ENCODE measurements at regions not wholly inside any gene's neighbourhood (a gene's known extent, or its start where the extent isn't known, plus 50 kb on each side); places are given as distances from the start of the nearest gene placed in this dataset.
A peak's percentile ranks its signal among the peaks of the same experiment; 100 is the strongest.
"Not testable (repeated sequence)": the region's sequence is repeated elsewhere in the genome, so short reads cannot be mapped to it uniquely, and the experiment has no call there.

DNA sequence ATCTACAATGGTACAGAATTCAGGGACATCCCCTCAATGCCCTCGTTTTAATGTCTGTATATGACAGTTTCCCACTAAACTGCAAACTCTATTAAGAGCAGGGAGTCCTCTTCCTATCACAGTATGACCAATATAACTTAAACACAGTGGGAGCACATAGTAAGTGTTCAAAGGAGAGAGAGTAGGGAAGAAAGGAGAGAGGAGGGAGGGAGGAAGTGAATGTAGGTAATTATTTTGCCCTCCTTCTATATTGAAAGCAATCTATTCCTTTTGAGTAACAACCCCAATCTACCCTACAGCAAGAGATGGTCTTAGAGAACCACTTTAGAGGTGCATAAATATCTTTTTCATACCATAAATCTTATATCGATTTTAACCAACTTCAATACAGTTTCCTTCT lies 121.4 kb downstream of the MRPL39 start:
- no peak for DNase-seq

GRCh38 chr21:25467896-25468295 lies 139.4 kb downstream of the MRPL39 start:
- no peak for DNase-seq

DNA sequence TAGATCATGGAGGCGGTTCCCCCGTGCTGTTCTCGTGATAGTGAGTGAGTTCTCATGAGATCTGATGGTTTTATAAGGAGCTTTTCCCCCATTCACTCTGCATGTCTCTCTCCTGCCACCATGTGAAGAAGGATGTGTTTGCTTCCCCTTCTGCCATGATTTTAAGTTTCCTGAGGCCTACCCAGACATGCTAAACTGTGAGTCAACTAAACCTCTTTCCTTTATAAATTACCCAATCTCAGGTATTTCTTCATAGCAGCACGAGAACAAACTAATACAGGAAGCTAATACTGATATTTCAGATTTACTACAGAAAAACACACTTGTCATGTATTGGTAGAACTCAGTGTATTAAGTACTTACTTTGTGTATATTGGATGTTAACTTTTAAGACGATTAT lies 140.2 kb downstream of the MRPL39 start:
- not testable (repeated sequence) for DNase-seq

GRCh38 chr21:25466470-25466869 lies 140.8 kb downstream of the MRPL39 start:
- no peak for DNase-seq

- no peak for DNase-seq
Observed at GRCh38 chr21:25465263-25465662, 142.0 kb downstream of the MRPL39 start.

GRCh38 chr21:25464275-25464674 lies 143.0 kb downstream of the MRPL39 start:
- no peak for DNase-seq

DNA sequence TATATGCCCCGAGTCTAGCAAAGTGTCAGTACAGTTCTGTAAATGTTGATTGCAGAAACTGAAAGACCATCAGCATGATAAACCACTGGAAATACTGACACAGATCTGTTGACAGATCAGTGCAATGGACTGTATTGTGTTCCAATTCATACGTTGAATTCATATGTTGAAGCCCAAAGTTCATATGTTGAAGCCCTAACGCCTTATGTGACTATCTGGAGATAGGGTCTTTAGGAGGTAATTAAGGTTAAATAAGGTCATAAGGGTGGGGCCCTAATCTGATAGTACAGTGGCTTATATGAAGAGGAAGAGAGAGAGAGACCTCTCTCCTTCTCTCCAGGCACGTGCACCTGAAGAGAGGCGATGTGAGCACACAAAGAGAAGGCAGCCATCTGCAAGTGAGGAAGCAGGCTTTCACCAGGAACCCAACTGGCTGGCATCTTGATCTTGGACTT lies 144.7 kb downstream of the MRPL39 start:
- no peak for DNase-seq

DNA sequence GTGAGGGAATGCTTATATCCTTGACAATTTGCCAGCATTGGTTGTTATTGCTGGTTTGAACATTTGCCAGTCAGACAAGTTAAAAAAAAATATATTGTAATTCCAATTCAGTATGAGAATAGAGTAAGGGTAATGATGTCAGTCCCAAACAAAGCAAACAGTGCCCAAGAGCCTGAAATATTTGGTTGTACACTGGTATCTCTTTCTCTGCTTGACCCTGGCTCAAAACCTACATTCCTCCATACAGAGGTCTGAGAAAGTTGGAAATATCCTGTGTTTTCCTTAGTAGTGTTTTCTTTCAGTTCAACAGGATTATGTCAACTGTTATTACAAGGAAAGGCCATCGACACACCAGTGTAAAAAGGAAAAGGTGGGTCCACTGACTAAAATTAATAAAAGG lies 145.6 kb downstream of the MRPL39 start:
- DNase-seq: peak; percentile 16

GRCh38 chr21:25459993-25460392 lies 147.3 kb downstream of the MRPL39 start:
- no peak for DNase-seq

DNA sequence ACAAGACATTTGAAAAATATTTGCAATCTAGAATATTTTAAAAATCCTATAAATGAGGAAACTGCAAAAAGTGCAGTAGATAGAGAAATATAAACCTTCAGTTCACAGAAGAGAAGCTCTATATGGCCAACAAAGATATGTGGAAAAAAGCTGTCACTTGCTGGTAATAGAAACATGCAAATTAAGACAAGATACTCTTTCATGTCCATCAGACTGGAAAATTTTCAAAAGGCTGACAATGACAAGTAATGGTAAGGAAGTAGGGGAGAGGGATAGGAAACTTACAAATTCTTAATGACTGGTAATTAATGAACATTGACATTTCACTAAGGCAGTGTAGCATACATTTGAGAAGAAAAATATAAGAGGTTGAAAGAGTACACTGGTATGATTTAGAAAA lies 147.9 kb downstream of the MRPL39 start:
- no peak for DNase-seq

DNA sequence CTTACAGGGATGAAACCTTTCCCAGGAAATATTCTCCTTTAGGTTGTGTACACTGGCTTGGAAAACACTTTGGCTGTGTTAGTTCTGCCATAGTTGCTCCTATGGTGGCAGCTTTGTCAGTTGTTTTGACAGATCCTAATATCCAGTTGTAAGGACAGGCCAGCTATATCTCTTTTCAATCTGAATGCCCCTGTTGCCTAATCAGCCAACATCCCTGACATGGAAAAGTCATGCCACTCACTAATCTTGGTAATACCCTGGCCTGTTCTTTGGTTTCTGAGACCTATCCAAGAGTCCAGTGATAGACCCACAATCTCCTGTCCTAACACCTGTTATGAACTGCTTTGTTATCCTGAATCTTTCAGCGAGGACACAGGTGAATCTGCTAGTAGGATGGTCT lies 148.8 kb downstream of the MRPL39 start:
- DNase-seq: no peak

DNA sequence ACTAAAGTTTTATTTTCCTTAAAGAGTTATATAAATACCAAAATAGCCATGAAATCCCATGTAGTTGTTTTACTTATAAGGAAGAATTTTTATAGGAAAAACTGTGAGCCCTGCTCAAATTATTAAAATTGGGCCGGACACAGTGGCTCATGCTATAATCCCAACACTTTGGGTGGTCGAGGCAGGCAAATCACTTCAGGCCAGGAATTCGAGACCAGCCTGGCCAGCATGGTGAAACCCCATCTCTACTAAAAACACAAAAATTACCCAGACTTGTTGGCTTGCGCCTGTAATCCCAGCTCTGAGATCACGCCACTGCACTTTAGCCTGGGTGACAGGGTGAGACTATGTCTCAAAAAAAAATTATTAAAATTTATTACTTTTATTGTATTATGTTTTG lies 149.3 kb downstream of the MRPL39 start:
- no peak for DNase-seq

GRCh38 chr21:25457411-25457810 lies 149.9 kb downstream of the MRPL39 start:
- peak; percentile 24 for DNase-seq

DNA sequence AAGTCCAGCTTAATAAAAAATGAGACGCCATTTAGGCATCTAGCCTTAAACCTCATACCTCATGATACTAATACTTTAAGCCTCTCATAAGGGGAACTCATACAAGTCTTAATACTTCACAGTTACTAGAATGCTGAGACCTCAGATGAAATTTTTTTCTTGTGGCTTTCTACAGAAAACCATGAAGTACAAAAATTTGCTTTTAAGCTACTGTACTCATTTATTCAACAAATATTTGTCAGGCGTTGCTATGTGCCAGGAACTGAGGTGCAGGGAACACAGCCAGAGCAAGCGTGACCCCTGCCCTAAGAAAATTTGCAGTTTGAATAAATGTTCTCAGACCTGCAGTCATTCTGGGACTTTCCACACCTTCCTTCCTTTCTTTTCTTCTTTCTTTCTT lies 150.6 kb downstream of the MRPL39 start:
- DNase-seq: no peak

GRCh38 chr21:25453524-25453923 lies 153.8 kb downstream of the MRPL39 start:
- no peak for DNase-seq

GRCh38 chr21:25449950-25450349 lies 157.3 kb downstream of the MRPL39 start:
- DNase-seq: no peak

- no peak for DNase-seq
Observed at GRCh38 chr21:25441835-25442234, 165.4 kb downstream of the MRPL39 start.

- not testable (repeated sequence) for DNase-seq
Observed at GRCh38 chr21:25437465-25437864, 169.8 kb downstream of the MRPL39 start.

DNA sequence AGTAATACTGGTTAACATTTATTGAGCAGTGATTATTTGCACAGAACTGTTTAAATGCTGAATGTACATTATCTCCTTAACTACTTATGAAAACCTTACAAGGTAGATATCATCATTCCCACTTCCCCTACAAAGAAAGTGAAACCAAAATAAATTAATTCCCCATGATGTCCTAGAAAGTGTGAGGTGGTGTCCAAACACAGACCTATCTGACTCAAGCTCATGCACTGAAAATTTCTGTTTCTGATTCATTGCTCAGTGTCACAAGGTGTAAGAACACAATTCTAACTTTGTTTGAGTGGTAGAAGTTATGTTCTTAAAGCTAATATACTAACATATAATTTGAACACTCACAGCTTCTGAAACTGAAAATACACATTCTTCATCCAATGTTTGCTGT lies 178.7 kb downstream of the MRPL39 start:
- no peak for DNase-seq

DNA sequence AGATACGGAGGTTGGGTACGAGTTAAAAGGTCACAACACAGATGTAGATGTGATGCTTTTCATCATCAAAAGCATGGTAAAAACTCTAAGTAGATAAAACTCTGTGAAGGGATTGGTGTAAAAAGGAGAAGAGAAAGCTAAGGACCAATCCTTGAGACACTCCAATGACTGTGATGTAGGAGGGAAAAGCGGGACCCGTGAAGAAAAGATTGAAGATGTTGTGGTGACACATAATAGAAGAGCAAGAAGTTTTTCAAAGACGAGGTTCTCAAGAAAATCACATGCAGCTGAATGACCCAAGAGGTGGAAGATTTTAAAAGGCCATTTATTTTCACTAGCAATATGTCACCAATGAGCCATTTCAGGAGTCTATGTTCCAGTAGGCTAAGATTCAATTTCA lies 179.5 kb downstream of the MRPL39 start:
- DNase-seq: no peak

DNA sequence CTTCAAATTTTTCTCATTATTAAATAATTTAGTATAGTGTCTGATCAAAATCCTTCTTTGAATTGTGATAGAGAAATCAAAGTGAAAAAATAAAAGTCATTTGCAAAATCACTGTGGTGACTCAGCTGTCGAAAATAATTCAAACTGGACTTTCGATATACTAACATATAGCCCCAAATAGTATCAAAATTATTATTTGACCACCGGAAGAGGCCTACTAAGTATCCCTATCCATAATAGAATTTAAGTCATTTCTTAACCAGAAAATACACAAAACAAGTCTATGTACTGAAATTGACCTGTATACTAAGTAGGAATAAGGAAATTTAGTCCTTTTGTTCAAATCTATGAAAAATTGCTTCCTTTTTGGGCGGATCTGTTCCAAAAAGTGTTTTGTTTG lies 180.7 kb downstream of the MRPL39 start:
- no peak for DNase-seq

- DNase-seq: no peak
Observed at GRCh38 chr21:25425156-25425555, 182.1 kb downstream of the MRPL39 start.

DNA sequence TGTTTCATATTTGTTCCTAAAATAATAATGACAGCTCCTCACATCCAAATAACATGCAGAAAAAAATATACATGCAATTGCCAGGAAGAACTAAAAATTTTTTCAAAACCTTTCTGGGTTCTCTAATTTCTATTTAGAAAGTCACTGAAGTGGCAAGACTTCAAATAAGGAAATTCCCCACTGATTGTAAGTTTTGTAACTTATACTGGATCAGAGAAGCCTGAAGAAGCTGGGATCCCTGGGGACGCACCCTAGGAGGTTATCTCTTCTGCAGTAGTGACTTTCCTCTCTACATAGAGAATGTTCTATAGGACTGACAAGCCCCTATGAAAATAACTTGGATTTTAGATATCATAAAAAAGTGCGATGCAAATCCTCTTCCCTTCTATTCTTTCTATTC lies 182.6 kb downstream of the MRPL39 start:
- no peak for DNase-seq

- DNase-seq: no peak
Observed at GRCh38 chr21:25424048-25424447, 183.2 kb downstream of the MRPL39 start.

DNA sequence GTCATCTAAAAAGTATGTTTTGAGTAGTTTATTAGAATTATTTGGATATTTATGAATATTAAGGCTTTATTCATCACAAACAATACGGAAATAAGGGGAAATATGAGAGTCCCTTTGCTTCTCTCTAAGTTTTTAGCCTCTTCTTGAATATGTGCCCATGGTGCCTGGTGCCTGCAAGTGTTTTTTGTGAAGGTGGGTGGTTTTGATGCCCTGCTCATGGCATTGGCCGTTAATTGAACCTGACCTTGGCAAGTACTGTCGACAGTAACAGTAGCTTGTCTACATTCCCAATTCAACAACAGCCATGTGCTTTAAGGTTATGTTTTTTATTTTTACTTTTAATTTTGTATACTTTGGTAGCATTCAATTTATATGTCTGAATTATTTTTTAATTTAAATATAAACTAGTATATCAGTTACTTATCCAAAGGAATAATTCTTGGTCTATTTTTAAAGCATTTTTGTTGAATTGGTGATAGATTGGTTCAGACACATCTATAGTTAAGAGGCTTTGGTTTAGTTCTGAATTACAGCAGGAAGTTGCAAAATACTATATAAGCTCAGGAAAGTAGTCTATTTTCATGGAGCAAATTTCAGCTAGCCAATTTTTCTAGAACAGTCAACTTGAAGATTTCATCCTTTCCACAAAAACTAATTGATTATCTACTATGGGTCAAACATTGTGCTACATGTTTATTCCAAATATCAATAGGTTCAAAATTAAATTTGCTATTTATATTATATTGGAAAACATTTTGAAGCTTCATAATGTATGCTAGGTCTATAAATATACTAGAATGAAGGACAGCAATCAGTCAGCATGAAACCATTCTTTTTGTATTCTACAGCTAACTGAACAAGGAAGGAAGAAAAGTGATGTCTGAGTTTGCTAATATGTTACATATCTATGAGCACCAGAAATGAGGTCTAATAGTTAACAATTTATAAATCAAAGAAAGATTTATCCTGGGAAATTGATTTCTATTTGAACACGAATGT lies 184.4 kb downstream of the MRPL39 start:
- DNase-seq: no peak

All from eye (tissue), 1 donor.